ENCODE measurements at regions not wholly inside any gene's neighbourhood (a gene's known extent, or its start where the extent isn't known, plus 50 kb on each side); places are given as distances from the start of the nearest gene placed in this dataset.
A peak's percentile ranks its signal among the peaks of the same experiment; 100 is the strongest.

DNA sequence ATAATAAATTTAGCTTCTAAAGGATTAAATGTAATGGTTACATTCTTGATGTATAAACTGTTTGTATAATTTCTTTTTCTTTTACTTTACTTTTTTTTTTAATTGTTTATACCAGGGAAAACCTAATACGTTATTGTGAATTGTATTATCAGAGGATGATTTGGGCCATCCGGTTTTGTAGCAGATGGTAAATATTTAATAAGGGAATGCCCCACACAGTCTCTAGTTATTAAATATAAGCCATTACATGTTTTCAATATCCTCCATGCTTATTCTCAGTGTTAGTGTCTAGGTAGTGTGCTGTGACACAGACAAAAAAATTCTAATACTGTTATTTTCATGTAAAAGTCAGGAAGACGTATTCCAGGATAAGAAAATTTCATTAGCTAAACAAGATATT lies 553.9 kb downstream of the ZNF804A start:
- Histone ChIP-seq H4K91ac (ENCODE audit: low read depth, low read length) (no peak overlapping the region), H4K8ac (ENCODE audit: low read depth, low read length) (no peak overlapping the region), H3K18ac (ENCODE audit: low read length) (no peak overlapping the region), H3K79me2 (ENCODE audit: control insufficient read depth, insufficient read depth, low read length, poor library complexity) (no peaks in the 10 kb centered on the region), H4K12ac (ENCODE audit: low read depth, low read length) (no peak overlapping the region), H3K23ac (ENCODE audit: low read length) (no peak overlapping the region), H2BK12ac (ENCODE audit: low read length) (no peak overlapping the region), H2BK5ac (ENCODE audit: low read depth, low read length, poor library complexity) (no peak overlapping the region), H3K4me3 (ENCODE audit: low read depth, low read length) (no peak overlapping the region), H2AK5ac (ENCODE audit: low read length) (no peak overlapping the region), H2BK120ac (ENCODE audit: insufficient read depth, low read length, poor library complexity) (no peak overlapping the region), H3K27ac (ENCODE audit: low read depth, low read length) (no peak overlapping the region), H3K4me1 (ENCODE audit: control insufficient read depth in 1 of 2, insufficient read depth in 2 of 2, low read length in 2 of 2) (no peaks in the 10 kb centered on the region), H3K9ac (ENCODE audit: low read length) (no peak overlapping the region), H3K4me2 (ENCODE audit: low read length) (no peak overlapping the region), H3K36me3 (ENCODE audit: control insufficient read depth in 1 of 2, insufficient read depth in 2 of 2, low read length in 2 of 2) (no peaks in the 10 kb centered on the region), H3K4ac (ENCODE audit: low read depth, low read length) (no peak overlapping the region), H3K79me1 (ENCODE audit: low read length) (no peaks in the 10 kb centered on the region), H3K9me3 (ENCODE audit: insufficient read depth, low read depth, low read length) (no peaks in the 10 kb centered on the region), H3K27me3 (ENCODE audit: insufficient read depth, low read length) (no peaks in the 10 kb centered on the region), H2AFZ (ENCODE audit: insufficient read depth, low read length, poor library complexity) (no peak overlapping the region), H3K14ac (ENCODE audit: low read length) (no peak overlapping the region)
- WGBS (ENCODE audit: extremely low coverage, insufficient coverage, insufficient read length), result no CpG with 5 or more reads among the region's 3 CpGs
- no peak for DNase-seq

DNA sequence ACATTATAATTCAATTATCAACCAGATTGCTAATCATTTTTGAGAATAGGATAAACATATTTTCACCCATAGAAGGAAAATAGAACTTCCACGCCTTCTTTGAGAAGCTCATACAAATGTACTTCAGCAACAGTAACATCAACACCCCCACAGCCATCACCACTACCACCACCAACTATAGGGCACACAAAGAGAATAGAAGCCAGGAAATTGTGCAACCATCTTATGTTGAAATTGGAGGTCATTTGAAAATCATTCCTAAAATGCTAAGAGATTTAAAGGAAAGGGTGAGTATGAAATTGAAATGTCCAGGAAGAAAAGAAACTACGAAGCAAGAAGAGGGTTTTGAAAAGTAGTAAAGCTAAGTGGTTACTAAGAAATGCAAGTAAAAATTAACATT lies 563.4 kb downstream of the ZNF804A start:
- Histone ChIP-seq H3K4me2 (ENCODE audit: low read length) (no peak overlapping the region), H3K4me1 (ENCODE audit: control insufficient read depth in 1 of 2, insufficient read depth in 2 of 2, low read length in 2 of 2) (no peaks in the 10 kb centered on the region), H3K27ac (ENCODE audit: low read depth, low read length) (no peak overlapping the region), H3K4ac (ENCODE audit: low read depth, low read length) (no peak overlapping the region), H3K4me3 (ENCODE audit: low read depth, low read length) (no peak overlapping the region), H3K9me3 (ENCODE audit: insufficient read depth, low read depth, low read length) (no peaks in the 10 kb centered on the region), H2BK5ac (ENCODE audit: low read depth, low read length, poor library complexity) (no peak overlapping the region), H2BK12ac (ENCODE audit: low read length) (no peak overlapping the region), H3K36me3 (ENCODE audit: control insufficient read depth in 1 of 2, insufficient read depth in 2 of 2, low read length in 2 of 2) (no peaks in the 10 kb centered on the region), H3K79me2 (ENCODE audit: control insufficient read depth, insufficient read depth, low read length, poor library complexity) (no peaks in the 10 kb centered on the region), H2AK5ac (ENCODE audit: low read length) (no peak overlapping the region), H3K18ac (ENCODE audit: low read length) (no peak overlapping the region), H4K91ac (ENCODE audit: low read depth, low read length) (no peak overlapping the region), H2AFZ (ENCODE audit: insufficient read depth, low read length, poor library complexity) (no peak overlapping the region), H4K12ac (ENCODE audit: low read depth, low read length) (no peak overlapping the region), H4K8ac (ENCODE audit: low read depth, low read length) (no peak overlapping the region), H3K14ac (ENCODE audit: low read length) (no peak overlapping the region), H3K23ac (ENCODE audit: low read length) (no peak overlapping the region), H3K27me3 (ENCODE audit: insufficient read depth, low read length) (no peaks in the 10 kb centered on the region), H3K79me1 (ENCODE audit: low read length) (no peaks in the 10 kb centered on the region), H2BK120ac (ENCODE audit: insufficient read depth, low read length, poor library complexity) (no peak overlapping the region), H3K9ac (ENCODE audit: low read length) (no peak overlapping the region)
- peak in 1 of 2 donors; percentile 24 for DNase-seq
- WGBS (ENCODE audit: extremely low coverage, insufficient coverage, insufficient read length), result no CpG with 5 or more reads among the region's 2 CpGs

DNA sequence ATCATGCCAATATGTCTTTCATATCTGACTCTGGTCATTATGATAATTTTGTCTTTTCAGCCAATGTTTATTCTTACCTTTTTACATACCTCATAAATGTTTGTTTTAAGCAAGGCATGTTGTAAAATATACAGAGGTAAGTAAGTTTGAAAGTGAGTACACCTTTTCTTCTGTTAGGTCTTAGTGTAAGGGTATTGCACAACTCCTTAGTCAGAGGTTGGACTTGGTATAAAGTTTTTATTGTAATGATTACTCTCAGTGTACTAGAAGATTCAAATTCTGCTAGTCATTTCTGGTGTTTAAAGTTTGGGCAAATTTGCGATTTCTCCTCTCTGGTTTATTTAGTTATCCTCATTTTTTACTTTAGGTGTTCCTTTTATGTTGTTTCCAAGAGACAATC lies 564.3 kb upstream of the FSIP2 start:
- Histone ChIP-seq H4K12ac (ENCODE audit: low read depth, low read length) (no peak overlapping the region), H3K36me3 (ENCODE audit: control insufficient read depth in 1 of 2, insufficient read depth in 2 of 2, low read length in 2 of 2) (no peaks in the 10 kb centered on the region), H3K4me2 (ENCODE audit: low read length) (no peak overlapping the region), H3K27me3 (ENCODE audit: insufficient read depth, low read length) (no peaks in the 10 kb centered on the region), H3K4me1 (ENCODE audit: control insufficient read depth in 1 of 2, insufficient read depth in 2 of 2, low read length in 2 of 2) (no peaks in the 10 kb centered on the region), H2AK5ac (ENCODE audit: low read length) (no peak overlapping the region), H3K18ac (ENCODE audit: low read length) (no peak overlapping the region), H4K91ac (ENCODE audit: low read depth, low read length) (no peak overlapping the region), H3K9me3 (ENCODE audit: insufficient read depth, low read depth, low read length) (no peaks in the 10 kb centered on the region), H3K4me3 (ENCODE audit: low read depth, low read length) (no peak overlapping the region), H2BK12ac (ENCODE audit: low read length) (no peak overlapping the region), H3K79me1 (ENCODE audit: low read length) (no peaks in the 10 kb centered on the region), H3K23ac (ENCODE audit: low read length) (no peak overlapping the region), H3K14ac (ENCODE audit: low read length) (no peak overlapping the region), H4K8ac (ENCODE audit: low read depth, low read length) (no peak overlapping the region), H3K4ac (ENCODE audit: low read depth, low read length) (no peak overlapping the region), H2AFZ (ENCODE audit: insufficient read depth, low read length, poor library complexity) (no peak overlapping the region), H2BK120ac (ENCODE audit: insufficient read depth, low read length, poor library complexity) (no peak overlapping the region), H3K9ac (ENCODE audit: low read length) (no peak overlapping the region), H2BK5ac (ENCODE audit: low read depth, low read length, poor library complexity) (no peak overlapping the region), H3K79me2 (ENCODE audit: control insufficient read depth, insufficient read depth, low read length, poor library complexity) (no peaks in the 10 kb centered on the region), H3K27ac (ENCODE audit: low read depth, low read length) (no peak overlapping the region)
- no peak for DNase-seq
- WGBS (ENCODE audit: extremely low coverage, insufficient coverage, insufficient read length), result no CpG with 5 or more reads among the region's 1 CpG

DNA sequence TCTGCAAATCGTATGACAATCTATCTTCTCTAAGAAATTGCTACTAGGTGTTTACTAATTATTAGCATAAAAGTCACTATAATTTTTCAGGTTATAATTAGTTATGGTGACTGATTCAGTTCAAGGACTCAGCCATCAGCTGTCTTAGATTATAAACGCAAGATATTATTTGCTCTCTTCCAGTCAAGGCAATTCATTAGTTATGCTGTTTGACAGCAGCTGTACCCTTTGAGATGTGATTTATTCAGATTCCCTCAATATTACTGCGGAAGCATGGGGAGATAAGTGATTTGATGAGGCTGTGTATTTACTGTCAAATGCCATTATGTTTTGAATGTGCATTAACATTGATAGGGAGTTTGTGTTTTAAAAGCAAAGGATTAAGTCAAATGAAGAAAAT lies 558.9 kb upstream of the FSIP2 start:
- no peak overlapping the region for H4K91ac ChIP-seq (ENCODE audit: low read depth, low read length)
- no peak overlapping the region for H3K4ac ChIP-seq (ENCODE audit: low read depth, low read length)
- no peak overlapping the region for H3K23ac ChIP-seq (ENCODE audit: low read length)
- no peak overlapping the region for H4K12ac ChIP-seq (ENCODE audit: low read depth, low read length)
- no peak overlapping the region for H4K8ac ChIP-seq (ENCODE audit: low read depth, low read length)
- no peak overlapping the region for H3K27ac ChIP-seq (ENCODE audit: low read depth, low read length)
- no peaks in the 10 kb centered on the region for H3K9me3 ChIP-seq (ENCODE audit: insufficient read depth, low read depth, low read length)
- H2AK5ac ChIP-seq (ENCODE audit: low read length), result no peak overlapping the region
- no peaks in the 10 kb centered on the region for H3K79me1 ChIP-seq (ENCODE audit: low read length)
- no peaks in the 10 kb centered on the region for H3K79me2 ChIP-seq (ENCODE audit: control insufficient read depth, insufficient read depth, low read length, poor library complexity)
- DNase-seq, result no peak
- no peak overlapping the region for H3K9ac ChIP-seq (ENCODE audit: low read length)
- H3K4me1 ChIP-seq (ENCODE audit: control insufficient read depth in 1 of 2, insufficient read depth in 2 of 2, low read length in 2 of 2), result no peaks in the 10 kb centered on the region
- no peak overlapping the region for H3K4me2 ChIP-seq (ENCODE audit: low read length)
- H2BK5ac ChIP-seq (ENCODE audit: low read depth, low read length, poor library complexity), result no peak overlapping the region
- no peak overlapping the region for H3K14ac ChIP-seq (ENCODE audit: low read length)
- no peak overlapping the region for H2BK12ac ChIP-seq (ENCODE audit: low read length)
- H3K4me3 ChIP-seq (ENCODE audit: low read depth, low read length), result no peak overlapping the region
- no CpG with 5 or more reads among the region's 3 CpGs for WGBS (ENCODE audit: extremely low coverage, insufficient coverage, insufficient read length)
- H3K27me3 ChIP-seq (ENCODE audit: insufficient read depth, low read length), result no peaks in the 10 kb centered on the region
- H3K36me3 ChIP-seq (ENCODE audit: control insufficient read depth in 1 of 2, insufficient read depth in 2 of 2, low read length in 2 of 2), result no peaks in the 10 kb centered on the region
- H2BK120ac ChIP-seq (ENCODE audit: insufficient read depth, low read length, poor library complexity), result no peak overlapping the region
- H3K18ac ChIP-seq (ENCODE audit: low read length), result no peak overlapping the region
- H2AFZ ChIP-seq (ENCODE audit: insufficient read depth, low read length, poor library complexity), result no peak overlapping the region

All from trophoblast cell (in vitro differentiated cells and primary cell).